LNCaP clone FGC (cell line): ENCODE measurements at regions not wholly inside any gene's neighbourhood (a gene's known extent, or its start where the extent isn't known, plus 50 kb on each side); places are given as distances from the start of the nearest gene placed in this dataset.

Source experiments
- DNase-seq: peaks from one replicate; pipeline ENCODE4 v3.0.0-alpha.2; 2011; ENCODE audit warnings: low read depth
- H3K4me3 ChIP-seq: 2 replicates; pipeline ENCODE4 v1.5.1; 2011; ENCODE audit warnings: mild to moderate bottlenecking, low read depth, low read length, control low read depth
- TF ChIP-seq, protein P1 (sequence below): IDR thresholded peaks from 2 replicates; pipeline ENCODE4 v1.5.1; 2012; ENCODE audit warnings: mild to moderate bottlenecking; ENCODE audit not compliant: control insufficient read depth, insufficient read depth; ENCODE audit errors: extremely low read depth

DNA sequence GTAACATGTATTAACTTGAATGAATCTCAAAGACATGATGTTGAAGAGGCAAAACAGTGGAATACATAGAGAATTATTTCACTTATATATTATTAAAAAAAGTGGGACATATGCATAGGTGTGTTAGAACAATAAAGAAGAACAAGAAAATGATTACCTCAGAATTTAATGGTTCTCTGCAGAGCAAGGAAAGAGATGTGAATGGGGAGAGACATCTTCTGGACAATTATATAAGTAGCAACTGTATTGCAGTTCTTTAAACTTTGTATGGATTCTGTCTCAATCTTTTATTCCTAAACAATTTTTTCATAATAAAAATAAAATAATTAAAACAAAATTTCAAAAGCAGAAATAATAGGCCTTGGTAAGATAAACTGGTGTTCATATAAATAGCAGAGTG, 674.9 kb upstream of the ADGRL4 start:
- DNase-seq, result no peak
- TF ChIP-seq, protein P1, sequence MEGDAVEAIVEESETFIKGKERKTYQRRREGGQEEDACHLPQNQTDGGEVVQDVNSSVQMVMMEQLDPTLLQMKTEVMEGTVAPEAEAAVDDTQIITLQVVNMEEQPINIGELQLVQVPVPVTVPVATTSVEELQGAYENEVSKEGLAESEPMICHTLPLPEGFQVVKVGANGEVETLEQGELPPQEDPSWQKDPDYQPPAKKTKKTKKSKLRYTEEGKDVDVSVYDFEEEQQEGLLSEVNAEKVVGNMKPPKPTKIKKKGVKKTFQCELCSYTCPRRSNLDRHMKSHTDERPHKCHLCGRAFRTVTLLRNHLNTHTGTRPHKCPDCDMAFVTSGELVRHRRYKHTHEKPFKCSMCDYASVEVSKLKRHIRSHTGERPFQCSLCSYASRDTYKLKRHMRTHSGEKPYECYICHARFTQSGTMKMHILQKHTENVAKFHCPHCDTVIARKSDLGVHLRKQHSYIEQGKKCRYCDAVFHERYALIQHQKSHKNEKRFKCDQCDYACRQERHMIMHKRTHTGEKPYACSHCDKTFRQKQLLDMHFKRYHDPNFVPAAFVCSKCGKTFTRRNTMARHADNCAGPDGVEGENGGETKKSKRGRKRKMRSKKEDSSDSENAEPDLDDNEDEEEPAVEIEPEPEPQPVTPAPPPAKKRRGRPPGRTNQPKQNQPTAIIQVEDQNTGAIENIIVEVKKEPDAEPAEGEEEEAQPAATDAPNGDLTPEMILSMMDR, result peak; percentile 37; the same call in 1 of the 2 replicates
- no peak overlapping the region for H3K4me3 ChIP-seq

DNA sequence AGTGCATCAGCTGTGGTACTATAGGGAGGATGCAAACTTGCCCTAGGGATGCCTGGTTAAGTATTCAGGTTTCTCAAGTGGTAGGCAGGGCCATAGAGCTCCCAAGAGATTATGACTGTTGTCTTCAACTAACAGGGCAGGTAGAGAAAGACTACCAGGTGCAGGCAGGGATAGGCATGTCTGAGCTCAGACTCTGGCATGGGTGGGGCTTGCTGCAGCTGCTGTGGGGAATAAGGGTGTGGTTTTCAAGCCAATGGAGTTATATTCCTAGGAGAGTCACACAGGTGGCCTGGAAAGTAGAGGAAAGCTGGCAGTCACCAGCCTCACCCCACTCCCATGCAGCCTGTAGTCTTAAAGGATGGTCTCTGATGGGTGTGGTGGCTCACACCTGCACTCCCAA, 673.4 kb upstream of the ADGRL4 start:
- DNase-seq, result no peak
- TF ChIP-seq, protein P1, result no peak
- H3K4me3 ChIP-seq, result no peak overlapping the region

DNA sequence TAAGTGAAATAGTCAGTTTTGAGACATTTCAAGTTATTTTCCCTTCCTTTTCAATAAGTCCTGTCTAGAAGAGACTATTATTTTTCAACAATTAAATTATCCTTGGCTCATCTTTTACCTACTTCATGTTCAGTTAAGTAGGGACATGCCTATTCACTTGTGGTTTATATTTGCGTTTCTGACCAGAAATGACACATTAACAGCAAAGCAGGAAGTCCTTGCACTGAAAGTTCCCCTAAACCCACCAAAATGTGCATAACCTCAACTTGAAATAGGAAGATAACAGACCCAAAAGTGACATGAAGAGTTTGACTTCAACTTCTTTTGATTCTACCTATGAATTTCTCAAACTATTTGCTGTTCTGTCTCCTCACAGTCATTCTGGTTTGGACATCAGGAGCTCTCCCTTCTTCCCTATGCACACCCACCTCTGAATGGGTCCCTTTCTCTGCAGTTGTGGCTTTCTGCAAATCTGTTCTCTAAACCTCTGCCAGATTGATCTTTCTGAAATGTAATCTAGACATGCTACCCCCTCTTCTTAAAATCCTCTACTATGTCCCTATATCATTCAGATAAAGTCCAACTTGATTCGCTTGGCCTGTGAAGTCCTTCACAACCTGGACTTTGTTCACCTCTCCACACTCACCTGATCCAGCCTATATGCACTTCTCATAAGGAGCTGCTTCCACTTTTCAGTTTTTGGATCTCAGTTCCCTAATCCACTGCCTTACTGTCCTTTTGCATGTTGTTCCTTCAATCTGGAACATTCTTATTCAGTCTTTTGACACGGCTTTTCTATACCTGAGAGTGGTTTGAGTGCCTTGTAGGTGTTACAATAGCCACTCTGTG, 661.5 kb upstream of the ADGRL4 start:
- no peak for DNase-seq
- TF ChIP-seq, protein P1, result no peak
- H3K4me3 ChIP-seq, result no peak overlapping the region

DNA sequence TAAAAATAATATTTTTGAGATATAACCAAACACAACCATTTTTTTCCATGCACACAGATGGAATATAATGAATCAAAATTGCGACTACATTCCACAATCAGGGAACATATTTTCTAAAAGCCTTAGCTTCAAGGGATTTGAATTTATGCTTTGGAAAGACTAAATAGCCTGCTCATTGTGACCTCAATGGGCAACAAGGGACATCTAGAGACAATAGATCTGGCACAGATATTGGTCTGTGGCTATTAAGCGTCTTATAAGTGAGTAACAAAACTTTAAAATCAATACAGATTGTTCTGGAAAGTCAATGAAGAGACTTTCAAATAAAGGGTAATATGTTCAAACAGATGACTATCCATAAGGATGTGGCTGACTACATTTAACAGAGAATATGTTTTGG, 660.6 kb upstream of the ADGRL4 start:
- H3K4me3 ChIP-seq, result no peak overlapping the region
- TF ChIP-seq, protein P1, result no peak
- DNase-seq, result no peak

DNA sequence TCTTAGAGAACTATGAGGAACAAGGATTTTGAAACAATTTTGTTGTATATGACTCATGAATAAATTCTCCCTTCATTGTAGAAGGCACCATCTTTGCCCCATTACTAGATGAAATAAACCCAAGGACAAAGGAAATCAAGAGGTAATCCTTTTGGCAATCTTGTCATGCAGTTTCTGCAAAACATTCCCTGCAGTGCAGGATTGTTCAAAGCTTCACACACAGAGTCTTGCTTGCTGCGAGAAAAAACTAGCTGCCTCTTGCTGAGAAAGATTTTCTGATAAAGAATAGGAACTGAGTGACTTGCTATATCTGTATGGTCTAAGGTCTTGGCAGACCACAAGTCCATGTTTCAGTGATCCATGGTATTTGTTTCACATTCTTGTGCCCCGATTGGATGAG, 657.4 kb upstream of the ADGRL4 start:
- H3K4me3 ChIP-seq, result no peak overlapping the region
- TF ChIP-seq, protein P1, result no peak
- DNase-seq, result no peak

DNA sequence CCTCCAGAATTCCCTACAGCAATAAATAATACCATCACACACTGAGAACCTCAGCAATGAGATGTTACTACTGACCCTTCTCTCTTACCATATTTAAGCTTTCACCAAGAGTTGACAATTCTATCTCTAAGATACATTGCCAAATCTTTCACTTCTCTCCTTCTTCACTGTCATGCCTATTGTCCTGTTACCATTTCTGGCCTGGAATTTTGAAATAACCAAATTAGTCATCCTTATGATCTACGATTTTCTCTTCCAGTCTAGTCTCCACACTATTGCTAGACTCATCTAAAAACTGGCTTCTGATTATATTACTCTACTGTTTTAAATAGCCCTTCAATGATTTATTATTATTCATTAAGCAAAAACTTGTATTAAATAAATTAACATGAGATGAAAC, 656.1 kb upstream of the ADGRL4 start:
- TF ChIP-seq, protein P1, result no peak
- no peak for DNase-seq
- H3K4me3 ChIP-seq, result no peak overlapping the region

DNA sequence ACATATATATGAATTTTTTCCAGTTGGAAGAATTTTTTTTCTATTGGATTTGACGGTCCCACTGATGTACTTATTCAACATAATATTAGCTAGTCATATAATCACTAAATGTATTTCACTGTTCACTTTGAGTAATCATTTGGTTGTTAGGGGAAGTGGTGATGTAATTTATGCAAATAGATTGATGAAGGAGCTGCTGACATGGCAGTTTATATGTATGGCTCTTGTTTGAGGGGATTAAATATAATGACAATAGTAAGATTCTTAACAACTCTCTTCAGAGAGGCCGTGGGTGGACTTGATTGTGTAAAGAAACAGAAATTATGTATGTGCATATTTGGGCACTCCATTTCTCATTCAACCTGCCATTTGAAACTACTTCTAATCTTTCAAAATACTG, 653.6 kb upstream of the ADGRL4 start:
- DNase-seq, result no peak
- H3K4me3 ChIP-seq, result no peak overlapping the region
- TF ChIP-seq, protein P1, result no peak
